ENCODE measurements at regions not wholly inside any gene's neighbourhood (a gene's known extent, or its start where the extent isn't known, plus 50 kb on each side); places are given as distances from the start of the nearest gene placed in this dataset.

- intact Hi-C loops (cut with micrococcal nuclease; ENCODE audit: unreplicated experiment): no loop called here
- no peak overlapping the region for H3K27ac Mint-ChIP-seq (ENCODE audit: unreplicated experiment)
- CTCF ChIA-PET: no interaction called here
- peaks cover 82% of the 10 kb centered on the region for H3K27me3 Mint-ChIP-seq (ENCODE audit: unreplicated experiment)
- no TSS peak for BruUV-seq (replicated peaks)
- no peaks in the 10 kb centered on the region for H3K36me3 Mint-ChIP-seq (ENCODE audit: insufficient read depth, unreplicated experiment)
- DNase-seq: no peak
- no peak for TF ChIP-seq CTCF (IDR thresholded peaks at IDR 0.05; ENCODE audit: unreplicated experiment)
- H3K9me3 Mint-ChIP-seq (ENCODE audit: low read depth, unreplicated experiment): peaks cover 4% of the 10 kb centered on the region
- no peaks in the 10 kb centered on the region for H3K4me1 Mint-ChIP-seq (ENCODE audit: low read depth, unreplicated experiment)
- H3K4me3 Mint-ChIP-seq (ENCODE audit: low read depth, unreplicated experiment): no peak overlapping the region
Measured at GRCh38 chr17:51527225-51527982, 267.1 kb downstream of the UTP18 start.

- intact Hi-C loops (cut with micrococcal nuclease; ENCODE audit: unreplicated experiment): no loop called here
- Mint-ChIP-seq H3K27ac (ENCODE audit: unreplicated experiment) (no peak overlapping the region), H3K27me3 (ENCODE audit: unreplicated experiment) (peaks cover 82% of the 10 kb centered on the region), H3K4me1 (ENCODE audit: low read depth, unreplicated experiment) (no peaks in the 10 kb centered on the region), H3K9me3 (ENCODE audit: low read depth, unreplicated experiment) (peaks cover 4% of the 10 kb centered on the region), H3K36me3 (ENCODE audit: insufficient read depth, unreplicated experiment) (no peaks in the 10 kb centered on the region), H3K4me3 (ENCODE audit: low read depth, unreplicated experiment) (no peak overlapping the region)
- CTCF ChIA-PET: no interaction called here
- DNase-seq: no peak
- no TSS peak for BruUV-seq (replicated peaks)
- no peak for TF ChIP-seq CTCF (IDR thresholded peaks at IDR 0.05; ENCODE audit: unreplicated experiment)
Measured at GRCh38 chr17:51528111-51528510, 267.8 kb downstream of the UTP18 start.

GRCh38 chr17:51533219-51533618 is 272.9 kb downstream of the UTP18 start:
- no peak for TF ChIP-seq CTCF (IDR thresholded peaks at IDR 0.05; ENCODE audit: unreplicated experiment)
- peaks cover 82% of the 10 kb centered on the region for H3K27me3 Mint-ChIP-seq (ENCODE audit: unreplicated experiment)
- H3K4me1 Mint-ChIP-seq (ENCODE audit: low read depth, unreplicated experiment): no peaks in the 10 kb centered on the region
- H3K36me3 Mint-ChIP-seq (ENCODE audit: insufficient read depth, unreplicated experiment): no peaks in the 10 kb centered on the region
- no TSS peak for BruUV-seq (replicated peaks)
- intact Hi-C loops (cut with micrococcal nuclease; ENCODE audit: unreplicated experiment): no loop called here
- no peaks in the 10 kb centered on the region for H3K9me3 Mint-ChIP-seq (ENCODE audit: low read depth, unreplicated experiment)
- DNase-seq: no peak
- H3K4me3 Mint-ChIP-seq (ENCODE audit: low read depth, unreplicated experiment): no peak overlapping the region
- no peak overlapping the region for H3K27ac Mint-ChIP-seq (ENCODE audit: unreplicated experiment)
- CTCF ChIA-PET: no interaction called here

DNA sequence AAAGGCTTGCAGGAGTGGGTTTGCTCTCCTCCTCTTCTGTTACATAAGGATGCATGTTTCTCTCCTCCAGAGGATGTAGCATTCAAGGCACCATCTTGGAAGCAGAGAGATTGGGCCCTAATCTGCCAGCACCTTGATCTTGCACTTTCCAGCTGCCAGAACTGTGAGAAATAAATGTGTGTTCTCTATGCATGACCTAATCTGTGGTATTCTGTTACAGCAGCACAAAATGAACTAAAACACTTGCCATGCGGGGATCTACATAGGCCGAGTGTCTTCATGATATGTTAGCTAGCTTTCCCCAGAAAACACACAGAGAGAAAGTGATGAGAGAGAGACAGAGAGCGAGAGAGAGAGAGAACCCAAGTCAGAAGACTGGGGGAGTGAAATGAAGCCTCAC is 273.5 kb downstream of the UTP18 start:
- Mint-ChIP-seq H3K36me3 (ENCODE audit: insufficient read depth, unreplicated experiment) (no peaks in the 10 kb centered on the region), H3K4me1 (ENCODE audit: low read depth, unreplicated experiment) (no peaks in the 10 kb centered on the region), H3K9me3 (ENCODE audit: low read depth, unreplicated experiment) (no peaks in the 10 kb centered on the region), H3K27me3 (ENCODE audit: unreplicated experiment) (peaks cover 87% of the 10 kb centered on the region), H3K4me3 (ENCODE audit: low read depth, unreplicated experiment) (no peak overlapping the region), H3K27ac (ENCODE audit: unreplicated experiment) (no peak overlapping the region)
- intact Hi-C loops (cut with micrococcal nuclease; ENCODE audit: unreplicated experiment): no loop called here
- BruUV-seq (replicated peaks): no TSS peak
- TF ChIP-seq CTCF (IDR thresholded peaks at IDR 0.05; ENCODE audit: unreplicated experiment): no peak
- CTCF ChIA-PET: interaction anchor here (0.9 kb wide), 1 partner anchor 162 kb away, joined by 3 read pairs; no protein-coding TSS in a partner anchor
- no peak for DNase-seq
